GM10266 (cell line): ENCODE measurements at regions not wholly inside any gene's neighbourhood (a gene's known extent, or its start where the extent isn't known, plus 50 kb on each side); places are given as distances from the start of the nearest gene placed in this dataset.
"Not testable (repeated sequence)": the region's sequence is repeated elsewhere in the genome, so short reads cannot be mapped to it uniquely, and the experiment has no call there.

Experiments
- DNase-seq: peaks from one replicate; pipeline ENCODE4 v3.0.0; 2012; ENCODE audit errors: extremely low spot score
- CTCF ChIP-seq: IDR thresholded peaks from 2 replicates; pipeline ENCODE4 v1.5.1; 2012; ENCODE audit warnings: mild to moderate bottlenecking, low read depth; ENCODE audit not compliant: control insufficient read depth, insufficient read depth; ENCODE audit errors: missing control alignments

- no peak for TF ChIP-seq CTCF
- no peak for DNase-seq
These were observed 560.7 kb upstream of the RBFOX1 start for GRCh38 chr16:6771956-6772355.

- DNase-seq: no peak
- no peak for TF ChIP-seq CTCF
These were observed 579.1 kb upstream of the RBFOX1 start for GRCh38 chr16:6753553-6753952.

- TF ChIP-seq CTCF: no peak
These were observed 581.5 kb upstream of the RBFOX1 start for GRCh38 chr16:6751191-6751590.

GRCh38 chr16:6749698-6750097, 582.9 kb upstream of the RBFOX1 start:
- no peak for TF ChIP-seq CTCF
- DNase-seq: no peak

More at GRCh38 chr16:6751191-6751590, 581.5 kb upstream of the RBFOX1 start:
- no peak for DNase-seq

- DNase-seq: not testable (repeated sequence)
These were observed 596.3 kb upstream of the RBFOX1 start for GRCh38 chr16:6736302-6736701.

GRCh38 chr16:6735631-6736030, 597.0 kb upstream of the RBFOX1 start:
- TF ChIP-seq CTCF: no peak
- DNase-seq: no peak

- no peak for TF ChIP-seq CTCF
- no peak for DNase-seq
These were observed 600.5 kb upstream of the RBFOX1 start for GRCh38 chr16:6732166-6732565.

- no peak for TF ChIP-seq CTCF
- DNase-seq: no peak
These were observed 604.3 kb upstream of the RBFOX1 start for GRCh38 chr16:6728381-6728780.
